ENCODE measurements at regions not wholly inside any gene's neighbourhood (a gene's known extent, or its start where the extent isn't known, plus 50 kb on each side); places are given as distances from the start of the nearest gene placed in this dataset.
"Not testable (repeated sequence)": the region's sequence is repeated elsewhere in the genome, so short reads cannot be mapped to it uniquely, and the experiment has no call there.

DNA sequence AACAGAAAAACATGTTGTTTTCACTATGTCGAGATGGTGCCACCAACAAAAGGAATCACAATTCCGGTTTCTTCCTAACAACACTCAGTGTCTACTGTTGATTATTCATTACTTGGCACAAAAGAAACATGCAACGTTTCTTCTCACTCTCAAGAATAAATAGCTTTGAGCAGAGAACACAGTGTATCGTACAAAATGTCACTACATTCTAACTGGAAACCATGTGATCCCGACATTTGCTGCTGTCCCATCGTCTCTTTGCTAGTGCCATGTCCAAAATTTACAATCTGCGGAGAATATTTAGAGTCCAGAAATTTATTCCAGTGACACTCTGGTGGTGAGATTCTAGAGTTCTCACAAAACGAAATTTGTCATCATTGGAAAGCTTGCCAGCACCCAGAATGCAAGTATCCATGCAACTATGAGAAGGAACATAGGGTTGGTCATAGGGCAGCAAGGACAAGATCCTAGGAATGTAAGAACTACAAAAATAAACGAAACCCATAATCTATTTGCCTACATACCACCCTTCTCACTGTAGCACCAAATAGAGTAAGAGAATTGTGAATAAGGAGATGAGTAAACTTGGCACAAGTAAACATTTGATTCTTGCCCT, 505.1 kb downstream of the LTN1 start:
- H3K4me3 ChIP-seq (ENCODE audit: low read depth, low read length): no peak overlapping the region
- no peak for DNase-seq (ENCODE audit: low read depth)
- TF ChIP-seq, protein P1, sequence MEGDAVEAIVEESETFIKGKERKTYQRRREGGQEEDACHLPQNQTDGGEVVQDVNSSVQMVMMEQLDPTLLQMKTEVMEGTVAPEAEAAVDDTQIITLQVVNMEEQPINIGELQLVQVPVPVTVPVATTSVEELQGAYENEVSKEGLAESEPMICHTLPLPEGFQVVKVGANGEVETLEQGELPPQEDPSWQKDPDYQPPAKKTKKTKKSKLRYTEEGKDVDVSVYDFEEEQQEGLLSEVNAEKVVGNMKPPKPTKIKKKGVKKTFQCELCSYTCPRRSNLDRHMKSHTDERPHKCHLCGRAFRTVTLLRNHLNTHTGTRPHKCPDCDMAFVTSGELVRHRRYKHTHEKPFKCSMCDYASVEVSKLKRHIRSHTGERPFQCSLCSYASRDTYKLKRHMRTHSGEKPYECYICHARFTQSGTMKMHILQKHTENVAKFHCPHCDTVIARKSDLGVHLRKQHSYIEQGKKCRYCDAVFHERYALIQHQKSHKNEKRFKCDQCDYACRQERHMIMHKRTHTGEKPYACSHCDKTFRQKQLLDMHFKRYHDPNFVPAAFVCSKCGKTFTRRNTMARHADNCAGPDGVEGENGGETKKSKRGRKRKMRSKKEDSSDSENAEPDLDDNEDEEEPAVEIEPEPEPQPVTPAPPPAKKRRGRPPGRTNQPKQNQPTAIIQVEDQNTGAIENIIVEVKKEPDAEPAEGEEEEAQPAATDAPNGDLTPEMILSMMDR (IDR thresholded peaks at IDR 0.05; ENCODE audit: low read depth, low read length, missing control alignments): no peak
- in situ Hi-C loops (cut with HindIII; ENCODE audit: low sequenced_read_pairs): no loop called here

DNA sequence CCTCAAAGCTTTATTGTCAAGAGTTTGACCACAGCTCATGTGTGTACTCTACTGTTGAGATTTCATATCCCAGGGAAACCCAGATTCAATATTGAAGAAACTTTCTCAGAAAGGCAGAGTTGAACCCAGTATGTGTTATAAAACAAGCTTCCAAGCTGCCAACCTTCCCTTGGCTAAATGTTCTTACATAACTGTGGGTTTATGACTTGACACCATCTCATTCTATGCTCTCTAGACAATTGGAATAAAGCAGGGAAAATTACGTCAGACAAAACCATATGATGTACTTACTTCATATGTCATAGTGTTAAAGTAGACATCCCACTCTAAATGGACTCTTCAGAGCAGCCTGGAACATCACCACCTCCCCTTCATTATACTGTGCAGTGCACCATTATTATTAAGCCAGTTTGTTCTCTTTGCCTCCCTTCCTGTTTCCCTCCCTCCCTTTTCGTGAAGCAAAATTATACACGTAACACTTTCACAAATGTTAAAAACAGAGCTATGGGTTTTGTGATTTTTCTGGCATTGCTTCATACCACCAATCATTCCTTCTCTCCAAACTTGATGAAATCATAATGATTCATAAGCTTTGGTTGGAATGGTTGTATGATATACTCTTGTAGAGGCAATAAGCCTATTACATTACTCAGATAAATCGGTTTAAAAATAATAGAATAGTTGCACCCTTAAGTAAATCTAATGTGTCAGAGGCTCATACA, 507.2 kb downstream of the LTN1 start:
- DNase-seq (ENCODE audit: low read depth): peak; percentile 48
- TF ChIP-seq, protein P1 (IDR thresholded peaks at IDR 0.05; ENCODE audit: low read depth, low read length, missing control alignments): no peak
- H3K4me3 ChIP-seq (ENCODE audit: low read depth, low read length): no peak overlapping the region
- in situ Hi-C loops (cut with HindIII; ENCODE audit: low sequenced_read_pairs): no loop called here

DNA sequence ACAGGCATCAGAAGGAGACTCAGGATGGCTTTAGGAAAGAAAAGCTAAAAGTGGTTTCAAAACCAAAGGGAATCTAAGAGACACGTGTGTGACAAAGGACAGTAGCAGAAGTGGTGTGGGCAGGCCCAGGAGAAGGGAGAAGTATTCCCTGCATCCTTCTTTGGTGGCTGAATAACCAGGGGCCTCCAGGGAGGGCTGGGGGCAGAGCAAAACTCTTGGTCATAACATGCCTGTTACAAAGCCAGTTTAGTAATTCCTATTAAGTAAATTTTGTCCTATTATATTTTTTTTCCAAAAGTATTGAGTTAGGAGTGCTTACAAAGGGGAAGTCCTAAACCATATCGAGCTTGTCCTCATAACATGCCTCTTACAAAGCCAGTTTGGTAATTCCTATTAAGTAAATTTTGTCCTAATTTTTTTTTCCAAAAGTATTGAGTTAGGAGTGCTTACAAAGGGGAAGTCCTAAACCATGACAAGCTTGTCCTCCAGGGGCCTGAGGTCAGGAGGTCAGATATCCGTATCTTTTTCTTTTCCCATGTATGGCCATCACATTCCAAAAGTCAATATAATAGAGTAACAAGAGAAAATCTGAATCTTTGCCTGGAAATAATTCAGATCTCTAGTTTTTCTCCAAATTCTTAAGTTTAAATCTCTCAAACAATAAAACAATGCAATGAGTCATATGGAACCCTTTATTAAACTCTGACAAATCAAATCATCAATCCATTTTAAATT, 509.2 kb downstream of the LTN1 start:
- TF ChIP-seq, protein P1 (IDR thresholded peaks at IDR 0.05; ENCODE audit: low read depth, low read length, missing control alignments): no peak
- in situ Hi-C loops (cut with HindIII; ENCODE audit: low sequenced_read_pairs): no loop called here
- no peak for DNase-seq (ENCODE audit: low read depth)
- H3K4me3 ChIP-seq (ENCODE audit: low read depth, low read length): no peak overlapping the region

DNA sequence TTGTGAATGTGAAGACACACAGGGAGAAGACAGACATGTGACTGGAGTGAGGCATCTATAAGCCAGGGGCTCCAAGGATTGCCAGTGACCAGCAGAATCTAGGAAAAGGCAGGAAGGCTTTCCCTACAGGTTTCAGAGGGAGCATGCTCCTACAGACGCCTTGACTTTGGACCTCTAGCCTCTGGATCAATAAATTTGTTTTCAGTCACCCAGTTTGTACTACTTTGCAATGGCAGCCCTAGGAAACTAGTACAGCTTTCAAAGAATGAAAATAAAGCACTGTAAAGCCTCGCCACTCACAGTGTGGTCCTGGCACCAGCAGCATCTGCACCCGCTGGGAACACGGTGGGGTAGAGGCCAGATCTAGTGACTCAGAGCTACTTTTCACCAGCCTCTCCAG, 510.0 kb downstream of the LTN1 start:
- DNase-seq (ENCODE audit: low read depth): peak; percentile 24
- no peak overlapping the region for H3K4me3 ChIP-seq (ENCODE audit: low read depth, low read length)
- TF ChIP-seq, protein P1 (IDR thresholded peaks at IDR 0.05; ENCODE audit: low read depth, low read length, missing control alignments): no peak
- in situ Hi-C loops (cut with HindIII; ENCODE audit: low sequenced_read_pairs): no loop called here

DNA sequence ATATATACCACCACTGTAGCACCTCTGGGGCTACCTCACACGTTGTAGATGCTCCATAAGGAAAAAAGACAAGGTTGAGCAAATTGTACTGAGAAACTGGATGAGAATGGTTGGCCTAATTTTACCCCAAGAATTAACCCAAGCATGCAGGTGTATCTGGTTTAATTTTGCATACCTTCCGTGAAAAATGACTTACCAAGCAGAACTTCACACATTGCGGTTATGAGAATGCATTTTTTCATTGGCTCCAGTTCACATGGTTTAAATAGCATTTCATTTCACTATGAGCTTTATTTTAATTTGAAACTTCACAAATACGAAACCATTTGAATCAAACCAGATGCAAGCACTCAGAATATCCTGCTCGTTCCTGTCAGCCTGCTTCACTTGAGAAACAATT, 512.2 kb downstream of the LTN1 start:
- H3K4me3 ChIP-seq (ENCODE audit: low read depth, low read length): no peak overlapping the region
- in situ Hi-C loops (cut with HindIII; ENCODE audit: low sequenced_read_pairs): no loop called here
- no peak for DNase-seq (ENCODE audit: low read depth)
- TF ChIP-seq, protein P1 (IDR thresholded peaks at IDR 0.05; ENCODE audit: low read depth, low read length, missing control alignments): no peak

DNA sequence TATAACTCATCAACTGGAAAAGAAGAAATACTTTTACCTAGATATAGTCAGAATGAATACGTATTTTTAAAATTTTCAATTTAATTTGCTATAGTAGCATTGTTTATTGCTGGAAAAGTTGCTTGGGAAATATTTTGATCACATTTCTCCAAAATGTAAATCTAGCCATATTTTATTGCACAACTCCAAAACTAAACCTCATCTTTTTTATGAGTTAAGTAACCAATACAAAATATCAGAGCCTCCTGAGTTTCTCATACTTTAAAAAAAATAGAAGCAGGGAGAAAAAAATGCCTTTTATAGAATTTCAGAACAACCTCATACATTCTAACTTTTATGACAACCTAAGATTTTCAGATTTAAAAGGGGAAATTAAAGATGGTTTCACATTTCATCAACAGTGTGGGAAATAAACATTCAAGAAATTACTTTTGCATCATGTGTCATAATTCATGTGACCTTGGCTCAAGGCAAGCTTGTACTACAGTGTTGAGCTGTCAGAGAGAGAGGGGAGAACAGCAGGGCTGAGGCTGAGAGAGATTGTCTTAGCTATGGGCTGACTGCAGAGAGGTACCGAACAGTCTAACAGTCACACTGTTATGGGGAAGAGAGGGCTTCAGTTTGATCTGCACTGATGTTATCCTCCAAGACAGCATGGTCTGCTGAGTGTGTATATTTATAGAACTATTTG, 519.0 kb downstream of the LTN1 start:
- in situ Hi-C loops (cut with HindIII; ENCODE audit: low sequenced_read_pairs): no loop called here
- no peak for DNase-seq (ENCODE audit: low read depth)
- TF ChIP-seq, protein P1 (IDR thresholded peaks at IDR 0.05; ENCODE audit: low read depth, low read length, missing control alignments): no peak
- no peak overlapping the region for H3K4me3 ChIP-seq (ENCODE audit: low read depth, low read length)

DNA sequence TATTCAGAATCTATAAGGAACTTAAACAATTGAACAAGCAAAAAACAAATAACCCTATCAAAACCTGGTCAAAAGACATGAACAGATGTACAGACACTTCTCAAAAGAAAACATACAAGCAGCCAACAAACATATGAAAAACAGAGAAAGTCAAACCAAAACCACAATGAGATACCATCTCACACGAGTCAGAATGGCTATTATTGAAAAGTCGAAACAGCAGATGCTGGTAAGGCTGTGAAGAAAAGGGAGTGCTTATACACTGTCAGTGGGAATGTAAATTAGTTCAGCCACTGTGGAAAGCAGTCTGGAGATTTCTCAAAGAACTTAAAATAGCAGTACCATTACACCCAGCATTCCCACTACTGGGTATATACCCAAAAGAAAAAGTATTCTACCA, 520.1 kb downstream of the LTN1 start:
- H3K4me3 ChIP-seq (ENCODE audit: low read depth, low read length); in situ Hi-C loops (cut with HindIII; ENCODE audit: low sequenced_read_pairs); DNase-seq (ENCODE audit: low read depth): not testable (repeated sequence)

Data from astrocyte of the cerebellum (primary cell).